CD4-positive, alpha-beta T cell treated with Interleukin-15 for 1 hour (primary cell): ENCODE measurements at regions not wholly inside any gene's neighbourhood (a gene's known extent, or its start where the extent isn't known, plus 50 kb on each side); places are given as distances from the start of the nearest gene placed in this dataset.
"Not testable (repeated sequence)": the region's sequence is repeated elsewhere in the genome, so short reads cannot be mapped to it uniquely, and the experiment has no call there.

Experiments used
- DNase-seq: peaks from one replicate; pipeline ENCODE4 v3.0.0-alpha.2; 2020

DNA sequence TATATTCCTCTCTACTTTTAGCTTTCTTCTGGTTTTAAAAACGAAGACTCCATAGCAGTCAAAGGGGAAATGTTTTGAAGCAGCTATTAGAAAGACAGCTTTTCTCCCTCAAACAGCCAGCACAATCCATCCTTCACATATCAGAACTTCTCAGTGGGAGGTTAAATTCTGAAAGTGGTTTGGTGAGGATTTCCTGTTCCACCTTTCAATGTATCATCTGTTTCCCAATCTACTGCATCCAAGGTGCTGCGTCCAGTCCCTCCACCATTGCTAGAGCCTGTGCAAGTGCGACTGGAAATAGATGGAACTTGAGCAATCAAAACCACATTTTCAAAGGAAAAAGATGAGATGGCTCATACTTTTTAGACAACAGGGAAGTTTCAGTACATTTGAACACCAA lies 508.3 kb upstream of the ARID1B start:
- DNase-seq: no peak

- DNase-seq: no peak
Observed at GRCh38 chr6:156262014-156262413, 515.2 kb upstream of the ARID1B start.

DNA sequence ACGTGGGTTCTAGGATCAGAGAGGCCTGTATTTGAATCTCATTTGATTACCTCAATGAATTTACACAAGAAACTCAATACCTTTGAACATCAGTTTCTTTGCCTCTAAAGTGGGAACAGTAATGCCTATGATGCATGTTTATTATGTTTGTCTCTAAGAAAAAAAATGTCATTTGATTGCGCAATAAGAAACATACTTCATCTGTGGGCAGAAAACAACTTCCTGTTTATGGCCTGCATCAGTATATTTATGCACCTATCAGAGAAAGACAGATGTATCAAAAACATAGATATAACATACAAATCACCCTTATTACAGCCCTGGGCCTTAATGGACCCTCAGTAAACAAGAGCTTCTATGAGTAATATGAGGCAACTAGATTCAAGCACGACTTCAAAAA lies 516.4 kb upstream of the ARID1B start:
- DNase-seq: no peak

DNA sequence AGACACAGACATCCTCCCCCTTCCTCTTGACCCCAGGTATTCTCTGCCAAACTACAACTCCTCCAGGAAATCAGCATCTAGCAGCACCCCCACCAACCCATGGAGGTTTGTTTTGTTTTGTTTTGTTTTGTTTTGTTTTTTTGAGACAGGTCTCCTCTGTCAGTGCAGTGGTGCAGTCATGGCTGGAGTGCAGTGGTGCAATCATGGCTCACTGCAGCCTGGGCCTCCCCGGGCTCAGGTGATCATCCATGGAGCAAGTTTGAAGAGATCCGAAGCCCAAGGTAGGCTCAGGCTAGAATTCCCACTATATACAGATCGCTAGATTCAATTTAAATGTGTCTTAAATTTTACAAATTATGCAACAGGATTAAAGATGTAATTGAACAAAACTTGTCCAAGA lies 518.2 kb upstream of the ARID1B start:
- no peak for DNase-seq

GRCh38 chr6:156256161-156256560 lies 521.0 kb upstream of the ARID1B start:
- DNase-seq: no peak

GRCh38 chr6:156254240-156254639 lies 522.9 kb upstream of the ARID1B start:
- DNase-seq: no peak

DNA sequence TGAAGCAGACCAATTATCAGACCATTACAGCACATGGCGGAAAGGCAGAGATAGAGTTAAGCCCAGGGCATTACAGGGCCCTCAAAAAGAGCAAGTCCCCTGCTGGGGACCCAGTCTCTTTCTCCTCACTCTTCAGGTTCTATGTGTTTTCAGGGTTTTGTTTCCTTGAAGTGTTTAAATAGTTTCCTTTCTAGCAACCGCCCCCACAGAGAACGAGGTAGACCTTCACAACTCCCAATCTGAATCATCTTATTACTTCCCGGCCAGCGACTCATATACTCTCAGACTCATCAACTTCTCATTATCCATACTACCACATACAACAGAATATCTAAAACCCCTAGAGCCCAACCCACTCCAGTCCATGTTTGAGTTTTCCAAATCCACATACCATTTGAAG lies 526.6 kb upstream of the ARID1B start:
- DNase-seq: no peak

GRCh38 chr6:156242206-156242605 lies 535.0 kb upstream of the ARID1B start:
- DNase-seq: no peak

DNA sequence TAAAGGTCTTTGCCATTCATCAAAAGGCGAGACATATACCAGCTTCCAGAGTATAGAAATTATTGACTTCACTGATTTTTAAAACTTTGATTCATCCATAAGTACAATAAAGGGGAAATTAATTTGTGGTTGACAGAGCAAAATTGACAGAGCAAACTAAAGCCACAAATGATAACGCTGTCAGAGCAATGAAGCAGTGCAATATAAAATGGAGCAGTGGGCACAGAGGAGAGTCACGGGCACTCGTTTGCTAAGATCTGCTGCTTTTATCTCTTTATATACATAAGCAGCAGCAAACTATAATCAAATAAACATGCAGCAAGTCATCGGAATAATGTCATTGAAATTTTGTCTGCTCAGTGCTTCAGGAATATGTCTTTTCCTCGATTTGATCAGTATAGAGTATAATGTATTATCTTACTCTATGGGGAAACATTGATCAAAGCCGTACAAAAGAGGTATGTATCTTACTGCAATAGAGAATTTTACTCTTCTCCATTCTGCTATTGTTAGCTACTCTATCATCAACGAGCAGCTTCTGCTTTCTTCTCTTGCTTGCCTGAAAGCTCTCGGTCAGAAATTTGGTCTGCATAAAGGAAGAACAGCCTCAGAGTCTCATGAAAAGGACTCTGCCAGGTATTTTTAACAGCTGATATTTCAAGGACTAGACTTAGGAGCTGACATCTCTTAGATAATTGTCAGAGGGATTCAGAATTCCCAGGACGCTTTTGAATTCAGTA lies 546.0 kb upstream of the ARID1B start:
- no peak for DNase-seq

- no peak for DNase-seq
Observed at GRCh38 chr6:156219973-156220372, 557.2 kb upstream of the ARID1B start.

GRCh38 chr6:156205678-156206077 lies 571.5 kb upstream of the ARID1B start:
- DNase-seq: no peak

GRCh38 chr6:156199182-156199581 lies 578.0 kb upstream of the ARID1B start:
- DNase-seq: no peak

- DNase-seq: no peak
Observed at GRCh38 chr6:156197513-156197912, 579.7 kb upstream of the ARID1B start.

GRCh38 chr6:156194981-156195380 lies 582.2 kb upstream of the ARID1B start:
- no peak for DNase-seq

DNA sequence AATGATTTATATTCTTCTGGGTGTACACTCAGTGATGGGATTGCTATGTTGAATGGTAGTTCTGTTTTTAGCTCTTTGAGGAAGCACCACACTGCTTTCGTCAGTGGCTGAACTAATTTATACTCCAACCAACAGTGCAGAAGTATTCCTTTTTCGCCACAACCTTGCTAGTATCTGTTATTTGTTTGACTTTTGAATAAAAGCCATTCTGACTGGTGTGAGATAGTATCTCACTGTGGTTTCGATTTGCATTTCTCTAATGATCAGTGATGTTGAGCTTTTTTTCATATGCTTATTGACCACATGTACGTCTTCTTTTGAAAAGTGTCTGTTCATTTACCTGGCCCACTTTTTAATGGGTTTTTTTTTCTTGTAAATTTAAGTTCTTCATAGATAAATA lies 583.8 kb upstream of the ARID1B start:
- DNase-seq: no peak

DNA sequence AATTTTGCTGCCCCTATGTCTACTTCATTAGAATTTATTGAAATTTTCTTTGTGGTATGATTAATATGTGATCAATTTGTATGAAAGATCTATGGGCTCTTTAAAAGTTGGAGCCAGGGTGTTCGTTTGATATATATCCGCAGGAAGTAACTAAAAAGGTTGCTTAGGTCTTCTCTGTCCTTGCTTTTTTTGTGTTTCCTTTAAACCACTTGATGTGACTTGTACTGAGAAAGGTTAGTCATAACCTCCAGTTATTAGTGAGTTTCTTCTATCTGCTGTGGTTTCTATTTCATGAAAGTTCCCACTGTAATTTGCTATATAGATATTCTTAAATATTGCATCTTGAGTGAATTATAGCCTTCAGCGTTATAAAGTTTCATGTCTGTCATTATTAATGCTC lies 585.3 kb upstream of the ARID1B start:
- no peak for DNase-seq

GRCh38 chr6:156191390-156191789 lies 585.8 kb upstream of the ARID1B start:
- DNase-seq: not testable (repeated sequence)

- no peak for DNase-seq
Observed at GRCh38 chr6:156190270-156190669, 586.9 kb upstream of the ARID1B start.

GRCh38 chr6:156189714-156190113 lies 587.5 kb upstream of the ARID1B start:
- no peak for DNase-seq

DNA sequence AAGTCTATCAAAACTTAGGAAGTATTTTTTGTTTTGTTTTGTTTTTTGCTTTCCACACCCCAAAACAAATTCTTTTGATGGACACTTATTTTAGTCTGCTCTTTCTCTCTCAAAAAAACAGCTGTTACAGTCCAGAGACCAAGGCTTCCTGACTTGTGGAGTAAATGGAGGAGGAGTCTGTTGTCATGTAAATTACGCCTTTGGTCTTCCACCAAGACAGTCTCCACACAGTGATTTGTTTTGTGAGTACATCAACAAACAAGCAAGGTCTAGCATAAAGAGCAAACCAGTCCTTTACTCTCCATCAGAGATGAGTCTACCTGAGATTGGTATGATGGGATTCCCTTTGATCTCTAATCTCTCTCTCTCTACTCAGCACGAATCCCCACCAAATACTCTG lies 588.0 kb upstream of the ARID1B start:
- DNase-seq: no peak

DNA sequence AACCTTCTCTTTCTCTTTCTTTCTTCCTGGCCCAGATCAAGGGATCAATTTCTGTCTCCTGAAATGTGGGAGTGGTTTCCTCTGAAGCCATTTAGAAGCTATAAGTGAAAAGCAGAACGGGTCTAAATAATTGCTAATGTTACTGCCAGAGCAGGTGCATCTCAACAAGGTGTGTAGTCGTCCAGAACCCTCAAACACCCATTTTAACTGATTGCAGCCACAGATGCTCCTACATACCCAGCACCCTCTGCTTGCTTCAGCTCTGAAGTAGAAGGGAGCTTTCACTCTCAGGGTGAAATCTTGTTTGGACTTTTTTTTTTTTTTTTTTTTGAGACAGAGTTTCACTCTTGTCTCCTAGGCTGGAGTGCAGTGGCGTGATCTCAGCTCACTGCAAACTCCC lies 592.1 kb upstream of the ARID1B start:
- no peak for DNase-seq

GRCh38 chr6:156183678-156184077 lies 593.5 kb upstream of the ARID1B start:
- DNase-seq: no peak

GRCh38 chr6:156182356-156182755 lies 594.8 kb upstream of the ARID1B start:
- no peak for DNase-seq

GRCh38 chr6:156181506-156181905 lies 595.7 kb upstream of the ARID1B start:
- no peak for DNase-seq

GRCh38 chr6:156175971-156176421 lies 601.2 kb upstream of the ARID1B start:
- no peak for DNase-seq
